ENCODE measurements at regions not wholly inside any gene's neighbourhood (a gene's known extent, or its start where the extent isn't known, plus 50 kb on each side); places are given as distances from the start of the nearest gene placed in this dataset.

DNA sequence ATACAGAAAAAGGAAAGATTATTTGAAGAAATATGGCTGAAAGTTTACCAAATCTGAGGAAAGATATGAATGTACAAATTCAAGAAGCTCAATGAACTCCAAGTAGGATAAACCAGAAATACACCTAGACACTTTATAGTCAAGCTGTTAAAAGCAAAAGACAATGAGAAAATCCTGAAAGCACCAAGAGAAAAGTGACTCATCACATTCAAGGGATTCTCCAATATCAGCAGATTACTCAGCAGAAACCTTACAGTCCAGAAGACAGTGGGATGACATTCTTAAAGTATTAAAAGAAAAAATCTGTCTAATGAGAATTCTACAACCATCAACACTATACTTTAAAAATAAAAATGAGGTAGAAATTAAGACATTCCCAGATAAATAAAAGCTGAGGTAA lies 223.8 kb upstream of the ZCCHC13 start:
- TF ChIP-seq, protein P1, sequence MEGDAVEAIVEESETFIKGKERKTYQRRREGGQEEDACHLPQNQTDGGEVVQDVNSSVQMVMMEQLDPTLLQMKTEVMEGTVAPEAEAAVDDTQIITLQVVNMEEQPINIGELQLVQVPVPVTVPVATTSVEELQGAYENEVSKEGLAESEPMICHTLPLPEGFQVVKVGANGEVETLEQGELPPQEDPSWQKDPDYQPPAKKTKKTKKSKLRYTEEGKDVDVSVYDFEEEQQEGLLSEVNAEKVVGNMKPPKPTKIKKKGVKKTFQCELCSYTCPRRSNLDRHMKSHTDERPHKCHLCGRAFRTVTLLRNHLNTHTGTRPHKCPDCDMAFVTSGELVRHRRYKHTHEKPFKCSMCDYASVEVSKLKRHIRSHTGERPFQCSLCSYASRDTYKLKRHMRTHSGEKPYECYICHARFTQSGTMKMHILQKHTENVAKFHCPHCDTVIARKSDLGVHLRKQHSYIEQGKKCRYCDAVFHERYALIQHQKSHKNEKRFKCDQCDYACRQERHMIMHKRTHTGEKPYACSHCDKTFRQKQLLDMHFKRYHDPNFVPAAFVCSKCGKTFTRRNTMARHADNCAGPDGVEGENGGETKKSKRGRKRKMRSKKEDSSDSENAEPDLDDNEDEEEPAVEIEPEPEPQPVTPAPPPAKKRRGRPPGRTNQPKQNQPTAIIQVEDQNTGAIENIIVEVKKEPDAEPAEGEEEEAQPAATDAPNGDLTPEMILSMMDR (IDR thresholded peaks at IDR 0.05), result no peak
- no peak for TF ChIP-seq ZFX (IDR thresholded peaks at IDR 0.05; ENCODE audit: borderline replicate concordance)

Measured in 22Rv1 (cell line).